PFSK-1 (cell line): ENCODE measurements at regions not wholly inside any gene's neighbourhood (a gene's known extent, or its start where the extent isn't known, plus 50 kb on each side); places are given as distances from the start of the nearest gene placed in this dataset.

Experiments
- FOXP2 ChIP-seq: optimal IDR thresholded peaks from 2 replicates; pipeline ENCODE3; 2011; ENCODE audit warnings: borderline replicate concordance, control low read depth, inconsistent platforms; ENCODE audit not compliant: insufficient read depth; ENCODE audit errors: extremely low read length, extremely low read depth
- POLR2AphosphoS5 ChIP-seq: IDR thresholded peaks from 2 replicates; pipeline ENCODE4 v1.6.1; 2012; ENCODE audit warnings: low read depth, mild to moderate bottlenecking, control low read depth, low read length, moderate library complexity
- REST ChIP-seq, 2 experiments: IDR thresholded peaks; 2 replicates each; pipeline versions ENCODE4 v1.6.1 to v1.8.0; 2011 to 2012; ENCODE audit warnings: low read depth in 2 of 2, low read length in 2 of 2, control low read depth in 1 of 2, inconsistent platforms in 1 of 2, mild to moderate bottlenecking in 1 of 2, moderate library complexity in 1 of 2; ENCODE audit not compliant: insufficient read depth in 1 of 2
- SIN3A ChIP-seq: IDR thresholded peaks from 2 replicates; pipeline ENCODE4 v1.6.1; 2012; ENCODE audit warnings: mild to moderate bottlenecking, low read length, moderate library complexity, borderline replicate concordance; ENCODE audit not compliant: insufficient read depth
- TAF1 ChIP-seq: IDR thresholded peaks from 2 replicates; pipeline ENCODE4 v1.6.1; 2012; ENCODE audit warnings: low read length, control low read depth, borderline replicate concordance; ENCODE audit not compliant: insufficient read depth

DNA sequence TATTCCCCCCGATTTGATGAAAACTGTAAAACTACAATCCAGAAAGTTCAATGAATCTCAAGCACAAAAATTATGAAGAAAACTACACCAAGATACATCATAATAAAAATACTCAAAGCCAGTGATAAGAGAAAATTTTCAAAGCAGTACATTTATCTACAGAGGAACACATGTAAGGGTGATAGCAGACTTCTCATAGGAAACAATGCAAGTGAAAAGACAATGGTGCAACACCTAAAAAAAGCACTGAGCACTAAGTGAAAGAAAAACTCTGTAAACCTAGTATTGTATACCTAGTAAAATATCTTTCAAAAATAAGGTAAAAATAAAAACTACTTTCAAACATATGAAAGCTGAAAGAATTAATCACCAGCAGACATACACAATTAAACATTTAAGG lies 76.1 kb upstream of the IRF2BP2 start:
- TF ChIP-seq FOXP2 (no peak), POLR2AphosphoS5 (no peak), TAF1 (no peak), REST (IDR thresholded peaks at IDR 0.05; ENCODE audit: insufficient read depth in 1 of 2, low read depth in 2 of 2, low read length in 2 of 2) (no peak)

DNA sequence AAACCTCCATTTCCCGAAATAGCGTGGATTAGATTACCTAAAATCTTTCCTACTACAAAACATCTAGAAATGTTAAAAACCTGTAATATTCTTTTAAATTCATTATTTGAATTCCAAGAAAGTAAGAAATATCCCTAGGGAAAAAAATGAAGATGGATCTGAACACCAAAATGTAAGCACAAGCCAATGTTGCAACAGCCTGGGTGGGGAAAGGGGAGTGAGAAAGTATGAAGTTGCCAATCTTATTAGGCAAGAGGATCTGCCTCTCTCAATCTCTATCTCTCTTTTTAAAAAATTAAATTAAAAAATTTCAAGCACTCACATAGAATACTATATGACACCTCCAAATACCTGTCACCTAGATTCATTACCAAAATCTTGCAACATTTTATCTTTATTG lies 74.9 kb upstream of the IRF2BP2 start:
- no peak for TF ChIP-seq REST (IDR thresholded peaks at IDR 0.05; ENCODE audit: insufficient read depth in 1 of 2, low read depth in 2 of 2, low read length in 2 of 2)
- no peak for TF ChIP-seq POLR2AphosphoS5
- TF ChIP-seq TAF1, result no peak
- TF ChIP-seq SIN3A, result no peak
- no peak for TF ChIP-seq FOXP2

GRCh38 chr1:234683861-234684632 lies 74.1 kb upstream of the IRF2BP2 start:
- no peak for TF ChIP-seq SIN3A
- no peak for TF ChIP-seq REST (IDR thresholded peaks at IDR 0.05; ENCODE audit: insufficient read depth in 1 of 2, low read depth in 2 of 2, low read length in 2 of 2)
- TF ChIP-seq POLR2AphosphoS5, result no peak
- no peak for TF ChIP-seq TAF1
- no peak for TF ChIP-seq FOXP2

- TF ChIP-seq REST (IDR thresholded peaks at IDR 0.05; ENCODE audit: insufficient read depth in 1 of 2, low read depth in 2 of 2, low read length in 2 of 2) (no peak), FOXP2 (no peak), TAF1 (no peak), SIN3A (no peak), POLR2AphosphoS5 (no peak)
Measured at GRCh38 chr1:234683127-234683860, 73.3 kb upstream of the IRF2BP2 start.
